MG63 (cell line): ENCODE measurements at regions not wholly inside any gene's neighbourhood (a gene's known extent, or its start where the extent isn't known, plus 50 kb on each side); places are given as distances from the start of the nearest gene placed in this dataset.
"Not testable (repeated sequence)": the region's sequence is repeated elsewhere in the genome, so short reads cannot be mapped to it uniquely, and the experiment has no call there.

Experiments used
- DNase-seq: peaks from one replicate; pipeline ENCODE4 v3.0.0-alpha.2; 2020
- H3K27me3 ChIP-seq: fragments of 250-450 bp; sonication (Bioruptor Pico); 2 replicates; pipeline ENCODE4 v1.5.1; 2020; ENCODE audit warnings: mild to moderate bottlenecking, moderate library complexity
- H3K36me3 ChIP-seq: fragments of 250-450 bp; sonication (Bioruptor Pico); 2 replicates; pipeline ENCODE4 v1.5.1; 2020; ENCODE audit warnings: mild to moderate bottlenecking, moderate library complexity
- H3K4me3 ChIP-seq: fragments of 250-450 bp; sonication (Bioruptor Pico); 2 replicates; pipeline ENCODE4 v1.5.1; 2020; ENCODE audit warnings: mild to moderate bottlenecking, moderate library complexity
- H3K9me3 ChIP-seq: fragments of 250-450 bp; sonication (Bioruptor Pico); 2 replicates; pipeline ENCODE4 v1.5.1; 2020; ENCODE audit warnings: mild to moderate bottlenecking, moderate library complexity

DNA sequence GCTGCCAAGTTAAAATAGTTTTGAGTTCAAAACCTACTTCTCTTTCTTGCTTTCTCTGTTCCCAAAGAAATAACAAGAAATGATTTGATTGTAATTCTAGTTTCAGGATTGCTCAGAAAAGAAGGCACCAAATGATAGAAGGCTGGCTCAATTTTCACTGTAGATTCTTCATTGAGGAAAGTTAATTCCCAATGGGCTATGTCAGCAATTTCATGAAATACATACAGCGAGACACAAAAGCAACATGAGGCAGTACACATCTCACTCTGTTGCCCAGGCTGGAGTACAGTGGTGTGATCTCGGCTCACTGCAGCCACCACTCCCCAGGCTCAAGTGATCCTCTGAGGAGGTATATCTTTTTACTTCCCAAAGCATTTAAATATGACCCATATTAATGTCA is 1659.9 kb upstream of the C9orf72 start:
- Histone ChIP-seq H3K27me3 (no peaks in the 10 kb centered on the region), H3K4me3 (no peak overlapping the region), H3K36me3 (no peaks in the 10 kb centered on the region), H3K9me3 (no peaks in the 10 kb centered on the region)
- DNase-seq = no peak

DNA sequence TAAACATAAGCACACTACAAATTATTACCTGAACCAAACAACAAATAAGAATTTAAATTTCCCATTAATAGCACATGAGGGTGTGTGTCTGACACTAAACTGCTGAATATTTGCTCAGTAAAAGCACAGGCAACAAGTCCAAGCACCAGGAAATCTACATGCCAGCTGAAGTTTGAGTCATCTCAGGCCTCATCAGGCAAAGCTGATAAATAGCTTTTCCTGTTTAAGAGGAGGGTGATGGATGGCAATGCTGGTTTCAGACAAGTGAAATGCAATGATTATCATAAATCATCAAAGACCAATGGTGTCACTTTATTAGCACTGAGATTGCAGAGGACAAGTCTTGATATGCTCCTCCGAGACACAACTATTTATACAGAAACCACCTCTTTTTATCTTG is 1668.0 kb upstream of the C9orf72 start:
- Histone ChIP-seq H3K4me3 (no peak overlapping the region), H3K36me3 (no peaks in the 10 kb centered on the region), H3K27me3 (no peaks in the 10 kb centered on the region), H3K9me3 (no peaks in the 10 kb centered on the region)
- no peak for DNase-seq

DNA sequence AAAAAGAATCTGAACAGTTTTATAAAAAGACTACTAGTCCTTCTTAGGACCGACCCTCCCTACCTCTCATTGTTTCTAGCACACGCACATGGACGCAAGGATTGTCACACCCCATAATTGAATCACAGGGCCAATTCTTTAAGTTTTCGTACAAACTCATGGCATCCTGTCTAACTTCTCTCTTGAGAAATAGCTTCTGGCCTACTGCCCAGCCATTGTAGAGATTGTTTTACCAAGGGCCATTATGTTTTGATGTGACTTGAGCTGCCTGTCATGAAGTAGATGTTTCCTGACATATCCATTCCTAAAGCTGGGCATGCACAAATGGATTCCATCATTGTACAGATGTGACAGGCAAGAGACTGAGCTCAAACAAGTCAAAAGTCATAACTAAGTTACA is 1672.1 kb upstream of the C9orf72 start:
- no peaks in the 10 kb centered on the region for H3K27me3 ChIP-seq

DNA sequence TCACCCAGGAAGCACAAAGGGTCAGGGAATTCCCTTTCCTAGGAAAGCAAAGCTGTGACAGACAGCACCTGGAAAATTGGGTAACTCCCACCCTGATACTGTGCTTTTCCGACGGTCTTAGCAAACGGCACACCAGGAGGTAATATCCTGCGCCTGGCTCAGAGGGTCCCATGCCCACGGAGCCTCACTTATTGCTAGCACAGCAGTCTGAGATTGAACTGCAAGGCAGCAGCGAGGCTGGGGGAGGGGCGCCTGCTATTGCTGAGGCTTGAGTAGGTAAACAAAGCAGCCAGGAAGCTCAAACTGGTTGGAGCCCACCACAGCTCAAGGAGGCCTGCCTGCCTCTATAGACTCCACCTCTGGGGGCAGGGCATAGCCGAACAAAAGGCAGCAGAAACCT is 1697.1 kb upstream of the C9orf72 start:
- not testable (repeated sequence) for H3K36me3 ChIP-seq, H3K4me3 ChIP-seq, H3K27me3 ChIP-seq, DNase-seq, H3K9me3 ChIP-seq

More for the DNA sequence above, 1672.1 kb upstream of the C9orf72 start:
- Histone ChIP-seq H3K36me3 (no peaks in the 10 kb centered on the region), H3K9me3 (no peaks in the 10 kb centered on the region), H3K4me3 (no peak overlapping the region)
- DNase-seq = no peak

DNA sequence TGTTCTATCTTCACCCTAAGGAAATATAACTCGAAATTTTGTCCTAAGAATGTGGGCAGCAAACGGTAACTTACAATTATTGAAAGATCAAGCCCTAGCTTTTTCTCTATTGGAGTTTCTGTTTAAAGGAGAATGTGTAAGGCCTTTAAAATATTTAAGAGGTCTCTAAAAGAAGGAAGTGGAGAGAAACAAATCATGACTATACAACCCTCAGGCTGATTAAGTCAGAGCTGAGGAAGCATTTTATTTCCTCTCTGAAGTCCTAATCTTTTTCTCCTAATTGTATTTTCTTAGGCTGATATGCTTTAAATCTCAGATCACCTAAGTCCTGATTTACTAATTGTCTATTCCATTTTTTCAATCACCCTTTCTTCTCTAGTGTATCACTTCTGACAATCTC is 1708.8 kb upstream of the C9orf72 start:
- no peak for DNase-seq
- H3K9me3 ChIP-seq = no peaks in the 10 kb centered on the region

DNA sequence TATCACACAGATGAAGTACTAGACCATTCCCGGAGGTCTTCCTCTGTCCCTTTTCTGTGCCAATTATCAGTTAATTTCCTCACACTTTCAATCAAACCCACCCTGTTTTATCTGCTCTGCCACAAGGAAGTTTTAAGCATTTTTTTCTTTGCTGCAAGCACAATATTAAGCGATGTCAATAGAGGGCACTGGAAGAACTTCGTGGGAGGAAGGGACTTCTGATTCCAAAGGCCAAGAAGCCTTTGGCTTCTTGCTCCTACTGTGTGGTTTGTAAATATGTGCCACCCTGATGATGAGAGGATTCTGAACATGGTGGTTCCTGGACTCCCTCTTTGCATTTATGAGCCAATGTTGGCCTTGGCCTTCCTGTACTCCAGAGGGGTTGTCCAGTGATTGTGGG is 1712.5 kb upstream of the C9orf72 start:
- Histone ChIP-seq H3K9me3 (no peaks in the 10 kb centered on the region), H3K36me3 (no peaks in the 10 kb centered on the region), H3K27me3 (no peaks in the 10 kb centered on the region), H3K4me3 (no peak overlapping the region)
- no peak for DNase-seq

More for the DNA sequence above, 1708.8 kb upstream of the C9orf72 start:
- Histone ChIP-seq H3K27me3 (no peaks in the 10 kb centered on the region), H3K4me3 (no peak overlapping the region), H3K36me3 (no peaks in the 10 kb centered on the region)

DNA sequence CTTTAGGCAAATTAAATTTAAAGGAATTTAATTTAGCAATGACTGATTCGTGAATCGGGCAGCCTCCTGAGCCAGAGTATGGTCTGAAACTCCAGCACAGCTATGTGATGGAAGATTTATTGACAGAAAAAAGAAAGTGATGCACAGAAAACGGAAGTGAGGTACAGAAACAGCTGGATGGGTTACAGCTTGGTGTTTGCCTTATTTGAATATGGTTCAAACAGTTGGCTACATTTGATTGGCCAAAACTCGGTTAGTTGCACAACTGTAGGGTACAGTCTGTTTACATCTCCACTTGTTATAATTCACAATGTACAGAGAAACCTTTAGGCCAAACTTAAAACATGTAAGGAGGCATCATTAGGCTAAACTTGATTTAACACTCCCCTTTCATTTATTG is 1716.1 kb upstream of the C9orf72 start:
- DNase-seq = no peak
- no peaks in the 10 kb centered on the region for H3K36me3 ChIP-seq
- H3K9me3 ChIP-seq = no peaks in the 10 kb centered on the region; the same call in 1 of the 2 replicates
- H3K4me3 ChIP-seq = no peak overlapping the region
- no peaks in the 10 kb centered on the region for H3K27me3 ChIP-seq

DNA sequence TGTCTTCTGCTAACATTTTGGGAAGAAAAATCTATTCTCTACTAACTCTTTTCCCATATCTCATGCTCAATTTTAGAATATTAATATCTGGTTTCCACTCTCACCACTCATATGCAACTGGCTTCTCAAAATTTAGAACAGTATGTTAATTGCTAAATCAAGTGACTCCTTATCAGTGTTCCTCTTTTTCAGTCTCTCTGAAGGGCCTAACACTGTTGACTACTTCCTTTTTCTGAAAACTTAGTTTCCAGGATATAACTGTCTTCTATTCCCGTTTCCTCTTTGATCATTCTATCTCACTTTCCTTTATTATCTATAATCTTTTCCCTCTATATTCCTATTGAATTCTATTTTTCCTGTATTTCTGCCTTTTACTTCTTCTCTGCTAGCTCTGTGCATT is 1717.2 kb upstream of the C9orf72 start:
- Histone ChIP-seq H3K36me3 (no peaks in the 10 kb centered on the region), H3K27me3 (no peaks in the 10 kb centered on the region), H3K4me3 (no peak overlapping the region), H3K9me3 (no peaks in the 10 kb centered on the region; the same call in 1 of the 2 replicates)
- DNase-seq = no peak

DNA sequence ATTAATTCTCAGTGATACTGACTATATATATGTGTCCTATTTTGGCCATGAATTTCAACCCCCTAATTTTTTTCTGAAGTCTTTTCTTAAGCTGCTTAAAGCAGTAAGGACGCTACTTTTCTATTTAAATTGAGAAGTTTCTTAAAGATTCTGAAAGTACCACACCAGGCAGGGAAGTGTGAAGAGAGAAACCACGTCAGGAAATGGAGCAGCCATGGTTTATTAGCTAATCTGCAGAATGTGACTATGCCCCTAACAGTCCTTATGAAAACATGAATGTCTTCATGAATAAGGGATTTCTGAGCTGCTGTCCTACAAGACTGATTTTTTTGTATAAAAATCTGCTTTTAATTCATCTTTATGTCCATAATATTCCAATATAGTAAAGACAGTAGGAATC is 1724.3 kb upstream of the C9orf72 start:
- H3K27me3 ChIP-seq = no peaks in the 10 kb centered on the region
- no peaks in the 10 kb centered on the region for H3K36me3 ChIP-seq
- no peak overlapping the region for H3K4me3 ChIP-seq
- DNase-seq = no peak
- H3K9me3 ChIP-seq = no peaks in the 10 kb centered on the region; the same call in 1 of the 2 replicates

DNA sequence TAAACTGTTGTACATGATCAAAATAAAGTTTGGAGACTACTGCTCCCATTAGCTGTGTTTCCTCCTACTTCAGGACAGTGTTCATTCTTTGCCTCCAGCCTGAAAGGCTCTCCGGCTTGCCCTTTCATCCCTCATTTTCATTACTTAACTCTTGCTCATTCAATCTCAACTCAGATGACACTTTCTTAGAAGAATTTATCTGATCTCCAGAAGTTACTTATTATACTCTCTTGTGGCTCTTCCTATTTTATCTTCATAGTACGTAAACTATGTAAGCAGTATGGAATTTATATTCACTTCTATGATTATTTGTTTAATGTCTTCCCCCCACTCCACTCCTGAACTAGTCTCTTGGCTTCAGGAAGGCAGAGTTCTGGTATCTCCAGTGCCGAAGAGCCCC is 1737.9 kb upstream of the C9orf72 start:
- no peaks in the 10 kb centered on the region for H3K27me3 ChIP-seq
- H3K9me3 ChIP-seq = no peaks in the 10 kb centered on the region
- H3K4me3 ChIP-seq = no peak overlapping the region
- H3K36me3 ChIP-seq = no peaks in the 10 kb centered on the region
- no peak for DNase-seq

DNA sequence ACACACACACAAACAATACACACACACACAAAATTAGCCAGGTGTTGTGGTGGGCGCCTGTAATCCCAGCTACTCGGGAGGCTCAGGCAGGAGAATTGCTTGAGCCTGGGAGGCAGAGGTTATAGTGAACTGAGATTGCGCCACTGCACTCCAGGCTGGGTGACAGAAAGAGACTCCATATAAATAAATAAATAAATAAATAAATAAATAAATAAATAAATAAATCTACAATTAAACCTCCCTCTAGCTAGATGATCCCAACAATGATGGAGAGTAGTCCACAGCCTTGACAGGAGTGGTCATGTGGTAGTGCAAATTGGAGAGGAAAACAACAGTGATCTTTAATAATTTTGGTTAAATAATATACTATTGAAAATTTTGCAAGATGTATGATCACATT is 1739.0 kb upstream of the C9orf72 start:
- Histone ChIP-seq H3K27me3 (no peaks in the 10 kb centered on the region), H3K9me3 (no peaks in the 10 kb centered on the region), H3K36me3 (no peaks in the 10 kb centered on the region), H3K4me3 (no peak overlapping the region)
- DNase-seq = no peak

DNA sequence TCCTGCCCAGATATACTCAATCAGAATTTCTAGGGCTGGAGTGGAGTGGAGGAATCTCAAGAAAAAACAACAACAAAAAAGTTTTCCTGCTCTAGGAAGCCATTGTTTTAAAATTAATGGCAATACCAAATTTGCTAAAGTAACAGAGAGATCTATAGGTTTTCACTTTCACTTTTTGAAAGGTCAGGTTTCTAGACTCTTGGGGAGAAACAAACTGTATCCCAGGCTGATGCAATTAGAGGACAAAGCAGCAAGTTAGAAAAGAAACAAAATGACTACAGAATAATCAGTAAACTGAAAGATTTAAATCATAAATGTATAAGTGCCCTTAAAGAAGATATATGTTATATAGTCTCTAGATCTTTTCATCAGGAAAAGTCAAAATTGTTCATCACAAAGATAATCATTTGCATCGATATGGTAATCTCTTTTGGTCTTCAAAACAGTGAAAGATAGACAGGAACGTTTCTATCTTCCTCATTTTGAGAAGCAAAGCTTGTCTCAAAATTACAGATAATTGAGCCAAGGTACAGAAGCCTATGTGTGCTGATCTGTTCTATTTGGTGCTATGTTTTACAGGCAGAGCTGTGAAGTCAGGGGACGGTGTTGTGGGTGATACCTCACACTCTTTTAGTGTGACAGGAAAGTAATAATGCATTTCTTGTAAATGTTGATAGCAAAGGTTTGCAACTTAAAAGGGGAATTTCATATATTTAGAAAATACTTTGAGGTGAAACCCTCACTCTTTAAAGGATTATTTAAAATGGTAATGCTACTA is 1746.6 kb upstream of the C9orf72 start:
- H3K27me3 ChIP-seq = no peaks in the 10 kb centered on the region
- no peak for DNase-seq
- no peaks in the 10 kb centered on the region for H3K9me3 ChIP-seq
- no peak overlapping the region; the same call in 1 of the 2 replicates for H3K4me3 ChIP-seq
- no peaks in the 10 kb centered on the region for H3K36me3 ChIP-seq

DNA sequence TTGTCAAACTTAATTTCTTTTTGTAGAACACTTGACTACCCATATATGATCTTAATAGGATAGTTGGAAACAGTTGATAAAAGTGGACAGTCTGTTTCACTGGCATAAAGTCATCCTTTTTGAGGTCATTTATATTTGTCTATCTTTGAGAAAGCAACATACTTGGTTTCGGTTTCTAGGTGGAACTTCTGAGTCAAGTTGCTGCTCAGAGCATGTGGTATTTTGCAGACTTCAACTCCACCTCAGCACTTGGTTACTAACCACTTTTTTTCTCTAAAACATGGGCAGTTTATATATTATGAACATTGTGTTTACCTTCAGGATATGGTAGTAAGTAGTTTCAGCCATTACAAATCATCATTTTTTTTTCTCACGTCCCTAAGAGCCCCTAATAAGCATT is 1749.0 kb upstream of the C9orf72 start:
- Histone ChIP-seq H3K36me3 (no peaks in the 10 kb centered on the region), H3K27me3 (no peaks in the 10 kb centered on the region), H3K9me3 (no peaks in the 10 kb centered on the region), H3K4me3 (no peak overlapping the region)
- no peak for DNase-seq

DNA sequence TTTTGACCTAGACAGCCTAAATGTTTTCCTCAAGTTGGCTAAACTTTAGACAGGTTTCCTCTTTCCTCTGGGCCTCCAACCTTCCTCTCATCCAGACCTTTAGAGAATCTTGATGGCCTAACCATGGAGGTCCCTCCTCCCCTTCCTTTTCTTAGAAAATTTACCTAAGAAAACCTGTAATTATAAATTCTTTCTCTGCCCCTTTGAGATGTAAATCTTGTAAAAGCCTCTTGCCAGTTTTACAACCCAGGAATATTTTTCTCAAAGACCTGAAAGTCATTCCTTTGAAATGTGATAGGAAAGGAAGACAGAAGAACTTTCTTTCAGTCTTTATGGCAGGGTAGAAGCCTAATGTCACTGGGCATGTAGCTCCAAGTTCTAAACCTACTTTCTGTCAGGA is 1752.6 kb upstream of the C9orf72 start:
- no peak for DNase-seq
- no peak overlapping the region for H3K4me3 ChIP-seq
- no peaks in the 10 kb centered on the region for H3K27me3 ChIP-seq
- no peaks in the 10 kb centered on the region for H3K36me3 ChIP-seq
- H3K9me3 ChIP-seq = no peaks in the 10 kb centered on the region

DNA sequence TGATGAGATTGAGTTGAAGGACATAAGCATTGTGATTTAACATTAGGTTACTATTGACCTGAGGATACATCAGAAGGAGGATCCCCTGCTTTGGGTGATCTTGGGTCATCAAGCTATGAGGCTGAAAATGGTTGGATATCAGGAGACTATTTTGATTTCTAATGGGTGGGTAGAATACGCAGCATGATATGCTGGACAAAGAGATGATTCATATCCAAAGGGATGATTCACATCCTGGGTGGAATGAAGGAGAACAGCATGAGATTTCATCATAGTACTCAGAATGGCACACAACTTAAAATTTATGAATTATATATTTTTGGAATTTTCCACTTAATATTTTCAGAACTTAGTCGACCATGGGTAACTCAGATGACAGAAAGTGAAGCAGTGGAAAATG is 1759.5 kb upstream of the C9orf72 start:
- no peaks in the 10 kb centered on the region for H3K36me3 ChIP-seq
- no peak for DNase-seq
- no peak overlapping the region for H3K4me3 ChIP-seq
- no peaks in the 10 kb centered on the region for H3K9me3 ChIP-seq
- no peaks in the 10 kb centered on the region for H3K27me3 ChIP-seq

DNA sequence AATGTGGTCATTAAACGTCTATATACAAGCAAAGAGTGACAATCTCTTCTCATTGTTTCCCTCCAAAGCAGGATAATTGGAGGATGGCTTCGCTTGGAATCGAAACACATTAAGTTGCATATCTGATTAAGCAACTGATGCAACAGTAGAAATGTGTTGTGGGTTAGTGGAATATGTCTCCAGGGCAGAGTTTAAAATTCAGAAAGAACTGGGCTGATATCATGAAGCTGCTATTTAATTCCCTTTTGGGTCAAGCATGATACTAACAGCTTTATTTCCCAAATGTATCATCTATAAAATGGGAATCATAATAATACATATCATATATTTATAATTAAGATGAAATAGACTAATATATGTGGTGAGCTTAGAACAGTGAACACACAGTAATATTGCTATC is 1763.0 kb upstream of the C9orf72 start:
- H3K27me3 ChIP-seq = no peaks in the 10 kb centered on the region
- no peaks in the 10 kb centered on the region for H3K36me3 ChIP-seq
- no peak overlapping the region for H3K4me3 ChIP-seq
- DNase-seq = no peak
- no peaks in the 10 kb centered on the region for H3K9me3 ChIP-seq

DNA sequence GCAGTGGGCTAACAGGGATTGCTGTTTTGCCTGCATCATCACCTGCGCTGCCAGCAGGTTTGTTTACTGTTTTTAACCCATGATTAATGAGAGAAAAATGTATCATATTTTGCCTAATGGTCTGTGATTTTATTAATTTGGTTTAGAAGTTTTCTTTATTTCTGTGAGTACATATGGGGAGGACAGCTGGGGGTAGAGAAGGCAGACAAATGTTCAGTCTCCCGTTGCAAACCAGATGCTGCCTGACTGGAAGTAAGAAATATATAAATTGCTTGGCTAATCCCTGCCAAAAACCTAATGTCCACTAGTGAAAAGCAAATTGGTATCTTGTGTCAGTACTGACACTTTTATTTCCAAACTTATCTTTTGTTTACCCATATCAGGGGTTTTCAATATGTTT is 1766.1 kb upstream of the C9orf72 start:
- no peaks in the 10 kb centered on the region for H3K27me3 ChIP-seq
- no peak overlapping the region for H3K4me3 ChIP-seq
- no peaks in the 10 kb centered on the region for H3K9me3 ChIP-seq
- no peak for DNase-seq
- no peaks in the 10 kb centered on the region for H3K36me3 ChIP-seq

DNA sequence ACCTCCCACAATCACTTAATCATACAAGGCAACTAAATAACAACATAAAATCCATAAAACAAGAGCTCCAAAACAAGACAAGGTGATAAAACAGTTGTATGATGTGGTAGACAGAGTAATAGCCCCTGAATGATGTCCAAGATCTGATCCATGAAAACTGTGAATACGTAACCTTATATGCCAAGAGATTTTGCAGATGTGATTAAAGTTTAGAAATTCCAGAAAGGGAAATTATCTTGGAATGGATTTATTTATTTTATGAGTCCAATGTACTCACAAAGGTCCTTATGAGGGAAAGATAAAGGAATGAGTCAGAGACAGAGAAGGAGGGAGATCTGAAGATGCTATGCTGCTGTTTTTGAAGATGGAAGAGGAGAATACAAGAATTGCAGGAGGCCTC is 1775.7 kb upstream of the C9orf72 start:
- H3K36me3 ChIP-seq = no peaks in the 10 kb centered on the region
- DNase-seq = no peak
- H3K9me3 ChIP-seq = no peaks in the 10 kb centered on the region
- no peaks in the 10 kb centered on the region for H3K27me3 ChIP-seq
- H3K4me3 ChIP-seq = no peak overlapping the region

DNA sequence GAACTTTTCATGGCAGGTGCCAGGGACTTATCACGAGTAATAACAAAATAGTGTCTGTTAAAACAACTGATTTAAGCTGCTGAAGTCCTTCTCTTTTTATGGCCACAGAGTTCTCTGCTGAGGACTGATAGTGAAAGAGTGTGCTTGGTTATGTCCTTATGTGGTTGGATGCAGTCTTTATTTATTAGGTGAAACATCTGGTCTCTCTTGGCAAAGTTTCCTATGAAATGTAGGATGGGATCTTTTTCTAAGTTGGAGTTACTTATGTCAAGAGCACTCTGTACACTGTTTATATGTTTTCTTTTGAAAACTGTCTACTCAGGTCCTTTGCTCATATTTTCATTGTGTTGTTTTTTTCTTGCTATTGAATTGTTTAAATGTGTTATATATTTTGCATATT is 1816.1 kb upstream of the C9orf72 start:
- Histone ChIP-seq H3K27me3 (no peaks in the 10 kb centered on the region), H3K9me3 (no peaks in the 10 kb centered on the region), H3K4me3 (no peak overlapping the region), H3K36me3 (no peaks in the 10 kb centered on the region)
- DNase-seq = no peak
